GM23338 (cell line): ENCODE measurements at regions not wholly inside any gene's neighbourhood (a gene's known extent, or its start where the extent isn't known, plus 50 kb on each side); places are given as distances from the start of the nearest gene placed in this dataset.

Experiments
- CREB1 ChIP-seq: fragments of 250-450 bp; sonication (Bioruptor Pico); IDR thresholded peaks from 2 replicates; pipeline ENCODE4 v1.5.0; 2020; ENCODE audit warnings: low read depth, mild to moderate bottlenecking, moderate library complexity
- CTCF ChIP-seq, 2 experiments: fragments of 200-600 bp in 1 of 2; sonication (generic) in 1 of 2; conservative IDR thresholded peaks; 2 replicates each; pipeline versions ENCODE4 v1.5.1 to v1.6.1; 2016 to 2017; ENCODE audit warnings: antibody characterized with exemption in 2 of 2, low read depth in 2 of 2, mild to moderate bottlenecking in 2 of 2, moderate library complexity in 1 of 2
- EZH2 ChIP-seq: fragments of 200-600 bp; sonication (generic); IDR thresholded peaks from one replicate; pipeline ENCODE4 v1.8.0; 2017; ENCODE audit warnings: antibody characterized with exemption, mild to moderate bottlenecking, low read depth; ENCODE audit not compliant: unreplicated experiment
- EZH2phosphoT487 ChIP-seq: fragments of 200-600 bp; sonication (generic); IDR thresholded peaks from one replicate; pipeline ENCODE4 v1.8.1; 2018; ENCODE audit warnings: antibody characterized with exemption; ENCODE audit not compliant: unreplicated experiment
- JUNB ChIP-seq: IDR thresholded peaks from one replicate; pipeline ENCODE4 v1.6.1; 2016; ENCODE audit warnings: antibody characterized with exemption; ENCODE audit not compliant: unreplicated experiment
- POLR2AphosphoS5 ChIP-seq: IDR thresholded peaks from 2 replicates; pipeline ENCODE4 v1.6.1; 2016; ENCODE audit warnings: antibody characterized with exemption, low read depth
- REST ChIP-seq: IDR thresholded peaks from one replicate; pipeline ENCODE4 v1.6.1; 2018; ENCODE audit warnings: antibody characterized with exemption; ENCODE audit not compliant: unreplicated experiment

- TF ChIP-seq CTCF (conservative IDR thresholded peaks at IDR 0.05; ENCODE audit: low read depth in 2 of 2) (no peak), EZH2 (no peak), EZH2phosphoT487 (no peak), REST (no peak), POLR2AphosphoS5 (no peak), CREB1 (CRISPR knock-in tag) (no peak), JUNB (no peak)
These were observed 239.0 kb upstream of the CCDC179 start for GRCh38 chr11:23099256-23099655.
